ENCODE measurements at regions not wholly inside any gene's neighbourhood (a gene's known extent, or its start where the extent isn't known, plus 50 kb on each side); places are given as distances from the start of the nearest gene placed in this dataset.

DNA sequence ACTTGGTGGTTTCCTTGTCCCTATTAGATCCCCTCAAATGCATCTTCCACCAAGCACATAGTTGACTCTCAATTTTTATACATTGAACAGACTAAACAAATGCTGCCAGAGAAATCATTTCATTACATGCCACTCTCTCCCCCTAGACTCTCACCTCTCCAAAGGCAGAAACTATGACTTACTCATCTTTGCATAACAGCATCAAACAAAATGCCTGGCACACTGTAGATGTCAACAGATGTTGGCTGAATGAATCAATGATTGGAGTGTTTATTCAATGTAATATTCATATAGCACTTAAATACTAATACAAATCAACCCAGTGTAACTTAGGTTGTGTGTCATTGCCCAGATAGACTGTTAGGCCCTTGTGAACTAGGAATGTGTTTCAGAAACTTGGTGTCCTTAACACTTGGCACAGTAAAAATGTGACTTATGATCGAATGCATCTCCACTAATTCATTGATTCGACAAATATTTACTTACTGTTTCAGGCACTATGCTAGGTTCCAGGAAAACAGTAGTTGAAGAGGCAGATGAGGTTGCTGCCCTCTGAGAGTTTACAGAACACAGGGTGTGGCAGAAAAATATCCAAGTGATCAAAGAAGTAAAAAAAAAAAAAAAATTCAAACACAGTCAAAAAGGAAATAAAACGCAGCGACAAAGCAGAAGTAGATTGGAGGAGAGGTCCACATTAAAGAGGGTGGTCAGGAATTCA is 188.5 kb upstream of the LRRN1 start:
- in situ Hi-C loops (cut with HindIII; ENCODE audit: low sequenced_read_pairs), result no loop called here
- TF ChIP-seq, protein P1, sequence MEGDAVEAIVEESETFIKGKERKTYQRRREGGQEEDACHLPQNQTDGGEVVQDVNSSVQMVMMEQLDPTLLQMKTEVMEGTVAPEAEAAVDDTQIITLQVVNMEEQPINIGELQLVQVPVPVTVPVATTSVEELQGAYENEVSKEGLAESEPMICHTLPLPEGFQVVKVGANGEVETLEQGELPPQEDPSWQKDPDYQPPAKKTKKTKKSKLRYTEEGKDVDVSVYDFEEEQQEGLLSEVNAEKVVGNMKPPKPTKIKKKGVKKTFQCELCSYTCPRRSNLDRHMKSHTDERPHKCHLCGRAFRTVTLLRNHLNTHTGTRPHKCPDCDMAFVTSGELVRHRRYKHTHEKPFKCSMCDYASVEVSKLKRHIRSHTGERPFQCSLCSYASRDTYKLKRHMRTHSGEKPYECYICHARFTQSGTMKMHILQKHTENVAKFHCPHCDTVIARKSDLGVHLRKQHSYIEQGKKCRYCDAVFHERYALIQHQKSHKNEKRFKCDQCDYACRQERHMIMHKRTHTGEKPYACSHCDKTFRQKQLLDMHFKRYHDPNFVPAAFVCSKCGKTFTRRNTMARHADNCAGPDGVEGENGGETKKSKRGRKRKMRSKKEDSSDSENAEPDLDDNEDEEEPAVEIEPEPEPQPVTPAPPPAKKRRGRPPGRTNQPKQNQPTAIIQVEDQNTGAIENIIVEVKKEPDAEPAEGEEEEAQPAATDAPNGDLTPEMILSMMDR (IDR thresholded peaks at IDR 0.05; ENCODE audit: low read depth, low read length), result no peak

DNA sequence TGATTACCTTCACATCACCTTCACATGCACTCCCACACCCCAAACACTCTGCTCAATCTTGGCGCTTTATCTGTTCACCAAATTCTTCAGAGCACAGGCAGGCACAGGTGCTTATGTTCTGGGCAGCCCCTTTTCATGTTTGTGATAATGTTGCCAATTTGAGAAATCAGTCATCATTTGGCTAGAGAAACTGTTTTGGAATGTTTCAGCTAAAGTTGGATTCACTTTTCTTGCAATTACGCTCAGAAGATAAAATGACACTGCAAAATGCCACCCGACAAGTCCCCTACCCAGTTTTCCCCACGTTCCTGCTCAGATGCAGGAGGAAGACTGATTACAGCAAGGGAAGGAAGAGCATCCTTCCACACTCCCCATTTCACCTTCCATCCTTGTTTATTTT is 192.9 kb upstream of the LRRN1 start:
- no peak overlapping the region for H3K4me3 ChIP-seq (ENCODE audit: low read depth, low read length)
- TF ChIP-seq, protein P1 (IDR thresholded peaks at IDR 0.05; ENCODE audit: low read depth, low read length), result no peak
- in situ Hi-C loops (cut with HindIII; ENCODE audit: low sequenced_read_pairs), result no loop called here
- DNase-seq (ENCODE audit: low read depth, low spot score), result no peak

More for the DNA sequence above, 188.5 kb upstream of the LRRN1 start:
- H3K4me3 ChIP-seq (ENCODE audit: low read depth, low read length), result no peak overlapping the region
- DNase-seq (ENCODE audit: low read depth, low spot score), result no peak

DNA sequence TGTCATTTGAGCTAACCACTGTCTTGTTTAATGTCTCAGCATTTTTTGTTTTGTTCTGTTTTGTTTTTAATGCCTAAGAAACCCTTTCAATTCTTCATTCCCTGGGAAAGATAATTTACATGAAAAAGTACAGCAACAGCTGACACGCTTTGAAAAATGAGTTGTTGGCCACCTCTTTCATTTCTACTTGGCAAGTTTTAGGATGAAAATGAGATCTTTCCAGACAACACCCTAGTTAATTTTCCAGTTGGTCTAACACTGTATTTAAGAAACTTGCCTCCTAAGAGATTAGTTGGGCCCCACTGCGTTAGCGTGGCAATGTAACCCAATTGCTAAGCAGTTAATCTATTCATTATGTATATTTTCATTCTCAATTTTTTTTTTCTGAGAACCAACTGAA is 194.0 kb upstream of the LRRN1 start:
- no peak overlapping the region for H3K4me3 ChIP-seq (ENCODE audit: low read depth, low read length)
- TF ChIP-seq, protein P1 (IDR thresholded peaks at IDR 0.05; ENCODE audit: low read depth, low read length), result no peak
- no peak for DNase-seq (ENCODE audit: low read depth, low spot score)
- in situ Hi-C loops (cut with HindIII; ENCODE audit: low sequenced_read_pairs), result no loop called here

DNA sequence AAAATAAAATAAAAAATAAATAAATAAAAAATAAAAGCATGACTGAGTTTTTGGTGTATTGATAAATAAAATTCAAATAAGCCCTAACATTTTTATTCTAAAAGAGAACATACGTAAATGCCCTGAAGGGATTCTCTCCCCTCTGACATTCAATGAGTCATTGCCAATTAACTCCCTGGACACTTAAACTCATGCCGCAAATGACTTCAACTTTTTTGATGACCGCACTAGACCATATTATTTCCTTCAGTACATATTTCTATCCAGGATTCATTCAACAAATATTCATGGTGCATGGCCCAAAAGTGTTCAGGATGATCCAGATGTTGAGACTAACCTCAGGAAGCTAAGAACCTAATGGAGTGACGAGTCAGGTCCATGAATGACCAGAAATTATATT is 195.9 kb upstream of the LRRN1 start:
- in situ Hi-C loops (cut with HindIII; ENCODE audit: low sequenced_read_pairs), result no loop called here
- no peak overlapping the region for H3K4me3 ChIP-seq (ENCODE audit: low read depth, low read length)
- no peak for DNase-seq (ENCODE audit: low read depth, low spot score)
- TF ChIP-seq, protein P1 (IDR thresholded peaks at IDR 0.05; ENCODE audit: low read depth, low read length), result no peak

DNA sequence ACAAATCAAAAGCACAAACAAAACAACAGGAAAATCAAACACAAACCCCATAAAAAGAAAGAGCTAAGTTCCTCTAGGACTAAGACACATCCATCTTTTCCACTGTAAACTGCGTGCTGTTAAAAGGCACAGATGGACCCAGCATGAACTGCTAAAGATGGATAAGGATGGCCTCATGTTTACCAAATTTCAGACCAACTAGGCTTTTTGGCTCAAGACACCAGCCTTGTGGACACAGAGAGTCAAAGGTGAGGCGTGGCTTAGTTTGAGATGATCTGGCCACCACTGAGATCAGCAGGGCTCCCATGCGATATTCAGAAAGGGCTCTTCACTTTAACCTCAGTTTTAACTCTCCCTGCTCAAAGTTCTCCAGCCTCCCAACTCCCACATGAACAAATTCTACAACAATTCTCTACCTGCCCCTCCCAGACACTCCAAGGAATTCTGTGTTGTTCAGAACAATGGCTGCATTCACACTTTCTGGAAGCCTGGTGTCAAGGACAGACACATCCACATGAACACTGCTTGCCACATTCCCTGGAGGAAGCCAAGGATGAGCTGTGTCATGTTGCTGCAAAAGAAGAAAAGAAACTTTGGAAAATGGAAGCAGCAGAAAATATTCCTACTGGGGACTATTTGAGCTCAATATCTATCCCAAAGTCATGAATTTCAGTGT is 198.4 kb upstream of the LRRN1 start:
- no peak for DNase-seq (ENCODE audit: low read depth, low spot score)
- no peak overlapping the region for H3K4me3 ChIP-seq (ENCODE audit: low read depth, low read length)
- in situ Hi-C loops (cut with HindIII; ENCODE audit: low sequenced_read_pairs), result no loop called here
- TF ChIP-seq, protein P1 (IDR thresholded peaks at IDR 0.05; ENCODE audit: low read depth, low read length), result no peak

DNA sequence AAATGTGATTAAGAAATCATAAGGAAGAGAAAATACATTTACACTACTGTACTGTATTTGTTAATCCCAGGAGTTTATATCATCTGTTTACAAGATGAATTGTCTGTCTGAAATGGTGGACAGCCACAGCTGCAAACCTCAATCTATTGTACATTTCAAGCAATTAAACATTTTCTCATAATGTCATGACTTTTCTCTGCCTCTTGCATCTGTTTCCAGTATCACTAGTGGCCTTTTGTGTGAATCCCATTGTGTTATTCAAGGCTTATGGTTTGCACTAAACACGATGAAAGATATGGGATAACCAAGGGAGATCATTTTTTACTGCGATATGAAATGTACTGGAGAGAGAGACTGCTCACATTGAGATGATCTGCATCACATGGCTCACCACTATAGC is 200.2 kb upstream of the LRRN1 start:
- in situ Hi-C loops (cut with HindIII; ENCODE audit: low sequenced_read_pairs), result no loop called here
- no peak for DNase-seq (ENCODE audit: low read depth, low spot score)
- TF ChIP-seq, protein P1 (IDR thresholded peaks at IDR 0.05; ENCODE audit: low read depth, low read length), result no peak
- H3K4me3 ChIP-seq (ENCODE audit: low read depth, low read length), result no peak overlapping the region
